ENCODE measurements at regions not wholly inside any gene's neighbourhood (a gene's known extent, or its start where the extent isn't known, plus 50 kb on each side); places are given as distances from the start of the nearest gene placed in this dataset.
"Not testable (repeated sequence)": the region's sequence is repeated elsewhere in the genome, so short reads cannot be mapped to it uniquely, and the experiment has no call there.

GRCh38 chr7:49596701-49597491 is 176.5 kb upstream of the VWC2 start:
- DNase-seq (ENCODE audit: low read depth, low spot score) = no peak

- no peak for DNase-seq (ENCODE audit: low read depth, low spot score)
Observed at GRCh38 chr7:49597805-49598204, 175.6 kb upstream of the VWC2 start.

GRCh38 chr7:49611951-49612350 is 161.5 kb upstream of the VWC2 start:
- DNase-seq (ENCODE audit: low read depth, low spot score) = no peak

- DNase-seq (ENCODE audit: low read depth, low spot score) = no peak
Observed at GRCh38 chr7:49613759-49614158, 159.7 kb upstream of the VWC2 start.

GRCh38 chr7:49614974-49615373 is 158.5 kb upstream of the VWC2 start:
- DNase-seq (ENCODE audit: low read depth, low spot score) = not testable (repeated sequence)

DNA sequence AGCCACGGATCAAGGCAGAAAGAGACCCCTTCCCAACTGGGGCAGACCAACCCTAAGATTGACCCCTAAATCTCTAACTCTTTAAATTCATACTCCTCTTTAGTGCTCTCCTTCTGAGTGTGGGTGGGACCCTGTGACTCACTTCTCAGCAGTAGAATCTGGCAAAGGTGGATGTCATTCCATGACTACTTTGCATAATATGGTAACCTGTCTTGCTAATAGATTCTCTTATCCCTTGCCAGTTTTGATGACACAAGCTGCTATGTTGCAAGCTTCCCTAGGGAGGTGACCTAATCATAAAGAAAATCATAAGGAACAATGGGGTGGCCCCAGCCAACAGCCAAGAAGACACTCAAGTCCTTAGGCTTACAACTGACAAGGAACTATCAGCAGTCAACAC is 155.4 kb upstream of the VWC2 start:
- DNase-seq (ENCODE audit: low read depth, low spot score) = no peak

GRCh38 chr7:49623943-49624342 is 149.5 kb upstream of the VWC2 start:
- DNase-seq (ENCODE audit: low read depth, low spot score) = no peak

GRCh38 chr7:49624611-49625010 is 148.8 kb upstream of the VWC2 start:
- DNase-seq (ENCODE audit: low read depth, low spot score) = no peak

DNA sequence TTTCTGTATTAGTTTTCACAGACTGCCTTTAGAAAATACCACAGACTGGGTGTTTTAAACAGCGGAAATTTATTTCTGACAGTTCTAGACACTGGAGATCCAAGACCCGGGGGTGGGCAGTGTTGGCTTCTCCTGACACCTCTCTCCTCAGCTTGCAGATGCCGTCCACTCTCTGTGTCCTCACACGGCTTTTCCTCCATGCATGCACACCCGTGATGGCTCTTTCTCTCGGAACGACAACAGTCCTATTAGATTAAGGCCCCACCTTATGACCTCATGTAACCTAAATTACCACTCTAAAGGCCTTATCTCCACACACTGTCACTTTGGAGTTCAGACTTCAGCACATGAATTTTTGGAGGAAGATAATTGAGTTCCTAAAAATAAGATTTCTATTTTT is 142.9 kb upstream of the VWC2 start:
- no peak for DNase-seq (ENCODE audit: low read depth, low spot score)

DNA sequence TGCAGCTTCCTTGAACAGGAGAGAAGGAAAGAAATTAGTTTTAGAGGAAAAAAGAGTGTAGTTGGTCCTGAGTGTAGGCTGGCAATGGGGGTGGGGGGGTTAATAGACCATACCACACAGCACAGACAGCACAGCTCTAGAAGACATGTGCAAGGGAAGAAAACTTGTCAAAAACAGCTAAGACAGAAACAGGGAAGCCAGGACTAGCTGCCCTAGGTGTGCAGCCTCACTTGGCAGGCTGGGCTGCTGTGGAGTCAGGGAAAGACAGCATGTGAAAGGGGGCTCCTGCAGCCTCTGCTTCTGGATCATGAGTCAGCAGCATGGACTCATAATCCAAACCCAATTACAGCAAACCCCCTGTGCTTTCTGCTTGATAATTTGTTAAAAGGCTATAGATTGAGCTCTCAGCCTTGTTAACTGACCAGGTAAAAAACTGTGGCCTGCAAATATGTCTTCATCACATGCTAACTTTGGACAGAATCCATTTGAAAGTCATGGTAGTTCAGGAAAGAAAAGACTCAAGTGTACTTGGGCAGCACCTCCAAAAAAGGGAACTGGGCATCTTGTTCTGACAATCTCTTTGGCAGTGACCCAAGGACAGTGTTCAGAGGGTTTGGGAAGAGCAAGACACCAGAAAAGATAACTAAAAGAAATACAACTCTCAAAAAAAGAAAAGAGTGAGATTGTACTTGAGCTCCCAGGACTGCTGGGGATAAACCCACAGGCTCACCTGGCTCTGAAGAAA is 142.2 kb upstream of the VWC2 start:
- DNase-seq (ENCODE audit: low read depth, low spot score) = no peak

GRCh38 chr7:49631960-49632359 is 141.5 kb upstream of the VWC2 start:
- no peak for DNase-seq (ENCODE audit: low read depth, low spot score)

DNA sequence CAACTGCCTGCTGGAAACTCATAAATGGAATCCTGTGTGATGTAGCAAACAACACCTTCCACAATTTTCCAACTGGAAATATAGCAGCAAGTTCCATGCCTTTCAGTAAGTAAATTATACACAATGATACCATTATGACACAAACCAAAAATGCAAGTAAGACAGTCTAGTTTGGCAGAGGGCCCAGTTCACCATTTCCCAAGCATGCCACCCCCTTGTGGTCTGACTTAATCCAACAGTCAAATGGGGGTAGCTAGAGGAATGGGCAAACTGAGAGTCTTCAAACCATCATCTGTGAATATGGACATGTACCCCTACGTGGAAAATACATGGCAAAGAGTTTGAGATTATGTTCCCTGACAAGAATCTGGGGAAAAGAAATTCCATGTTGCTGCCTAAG is 137.6 kb upstream of the VWC2 start:
- DNase-seq (ENCODE audit: low read depth, low spot score) = no peak

GRCh38 chr7:49636400-49636799 is 137.0 kb upstream of the VWC2 start:
- no peak for DNase-seq (ENCODE audit: low read depth, low spot score)

GRCh38 chr7:49638166-49638565 is 135.3 kb upstream of the VWC2 start:
- DNase-seq (ENCODE audit: low read depth, low spot score) = no peak

GRCh38 chr7:49639068-49639593 is 134.3 kb upstream of the VWC2 start:
- DNase-seq (ENCODE audit: low read depth, low spot score) = no peak

GRCh38 chr7:49639808-49640207 is 133.6 kb upstream of the VWC2 start:
- DNase-seq (ENCODE audit: low read depth, low spot score) = no peak

DNA sequence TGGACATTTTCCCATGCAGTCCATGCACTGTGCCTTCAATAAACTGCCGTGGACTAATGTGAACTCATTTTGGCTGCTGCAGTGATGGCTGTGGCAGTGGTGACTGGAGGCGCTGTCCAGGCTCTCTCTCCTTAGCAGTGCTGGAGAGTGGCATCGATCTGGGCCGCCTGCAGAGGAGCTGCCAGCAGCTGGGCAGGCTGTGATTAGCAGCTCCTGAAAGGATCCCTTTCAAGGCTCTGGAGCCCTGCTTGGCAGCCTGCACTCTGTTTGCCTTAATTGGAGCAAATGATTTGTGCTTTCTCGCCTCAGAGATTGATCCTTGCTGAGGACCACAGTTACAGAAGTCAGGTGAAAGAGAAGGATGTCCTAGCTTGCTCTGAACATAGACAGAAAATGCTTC is 130.1 kb upstream of the VWC2 start:
- DNase-seq (ENCODE audit: low read depth, low spot score) = peak; percentile 10

- peak; percentile 15 for DNase-seq (ENCODE audit: low read depth, low spot score)
Observed at GRCh38 chr7:49643736-49644135, 129.7 kb upstream of the VWC2 start.

GRCh38 chr7:49644396-49645166 is 128.9 kb upstream of the VWC2 start:
- DNase-seq (ENCODE audit: low read depth, low spot score) = no peak

GRCh38 chr7:49645296-49645695 is 128.1 kb upstream of the VWC2 start:
- DNase-seq (ENCODE audit: low read depth, low spot score) = no peak

DNA sequence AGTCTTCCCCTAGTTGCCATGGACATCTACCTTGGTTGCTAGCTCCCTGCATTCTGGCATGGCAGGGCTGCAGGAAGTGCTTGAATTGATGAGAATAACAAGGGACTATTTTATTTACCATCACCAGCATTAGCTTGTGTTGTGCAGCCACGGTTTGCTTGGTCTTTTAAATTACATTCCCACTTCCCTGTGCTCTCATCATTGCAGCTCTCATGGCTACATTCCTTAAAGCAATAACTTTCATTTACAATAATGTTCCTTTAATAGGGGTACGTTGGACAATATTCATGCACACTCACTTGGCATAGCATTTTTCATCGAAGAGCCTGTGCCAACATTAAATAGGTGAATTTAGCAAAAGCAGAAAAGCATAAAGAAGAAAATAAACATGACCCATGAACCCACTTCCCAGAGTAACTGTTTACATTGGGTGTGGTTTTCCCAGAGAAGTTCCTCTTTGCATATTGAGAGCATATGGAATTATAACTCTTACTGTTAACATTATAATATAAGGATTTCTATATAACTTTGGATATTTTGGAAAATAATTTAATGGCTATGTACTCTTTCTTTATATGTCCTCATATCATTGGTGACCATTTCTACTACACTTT is 113.2 kb upstream of the VWC2 start:
- DNase-seq (ENCODE audit: low read depth, low spot score) = no peak

DNA sequence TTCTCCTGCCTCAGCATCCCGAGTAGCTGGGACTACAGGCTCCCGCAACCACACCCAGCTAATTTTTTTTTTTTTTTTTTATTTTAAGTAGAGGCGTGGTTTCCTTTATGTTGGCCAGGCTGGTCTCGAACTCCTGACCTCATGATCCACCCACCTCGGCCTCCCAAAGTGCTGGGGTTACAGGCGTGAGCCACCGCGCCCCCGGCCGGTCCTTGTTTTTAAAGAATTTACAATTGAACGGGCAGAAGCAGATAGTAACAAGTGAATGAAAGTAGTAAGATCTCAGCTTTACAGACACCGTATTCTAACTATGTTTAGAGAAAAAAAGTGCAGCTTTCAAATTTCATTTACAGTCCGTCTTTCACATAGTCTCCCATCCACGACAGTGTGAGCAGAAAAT is 112.5 kb upstream of the VWC2 start:
- no peak for DNase-seq (ENCODE audit: low read depth, low spot score)
